ENCODE measurements at regions not wholly inside any gene's neighbourhood (a gene's known extent, or its start where the extent isn't known, plus 50 kb on each side); places are given as distances from the start of the nearest gene placed in this dataset.

GRCh38 chr1:60359431-60359830 is 285.9 kb upstream of the C1orf87 start:
- TF ChIP-seq CTCF (IDR thresholded peaks at IDR 0.05) (no peak), ZFX (IDR thresholded peaks at IDR 0.05; ENCODE audit: borderline replicate concordance) (no peak)
